GM12878 (cell line): ENCODE measurements at regions not wholly inside any gene's neighbourhood (a gene's known extent, or its start where the extent isn't known, plus 50 kb on each side); places are given as distances from the start of the nearest gene placed in this dataset.

Experiments used
- NFYB ChIP-seq: IDR thresholded peaks from 2 replicates; pipeline ENCODE4 v1.6.1; 2011; ENCODE audit warnings: low read depth, mild to moderate bottlenecking, low read length, improper control_type of control experiment, moderate library complexity; ENCODE audit not compliant: insufficient read depth
- REST ChIP-seq: IDR thresholded peaks from 2 replicates; pipeline ENCODE4 v1.6.1; 2012; ENCODE audit warnings: mild to moderate bottlenecking, low read depth, low read length
- SMAD5 ChIP-seq: IDR thresholded peaks from 2 replicates; pipeline ENCODE4 v1.6.1; 2016; ENCODE audit warnings: antibody characterized with exemption, low read depth
- SPI1 ChIP-seq: IDR thresholded peaks from 2 replicates; pipeline ENCODE4 v1.6.1; 2011; ENCODE audit warnings: low read depth, mild to moderate bottlenecking, low read length, moderate library complexity, borderline replicate concordance; ENCODE audit not compliant: insufficient read depth
- TF ChIP-seq, protein P1 (sequence below): IDR thresholded peaks from 2 replicates; pipeline ENCODE4 v1.6.1; 2012; ENCODE audit warnings: low read depth, low read length, improper control_type of control experiment
- TF ChIP-seq, protein P2 (sequence below), 3 experiments: IDR thresholded peaks in 2 of 3; conservative IDR thresholded peaks in 1 of 3; 2 replicates each; pipeline ENCODE4 v1.5.1; 2011; ENCODE audit warnings: low read depth in 3 of 3, low read length in 3 of 3, mild to moderate bottlenecking in 3 of 3, control low read depth in 2 of 3, moderate library complexity in 2 of 3, inconsistent platforms in 1 of 3, mixed read lengths in 1 of 3; ENCODE audit not compliant: control insufficient read depth in 2 of 3, insufficient read depth in 1 of 3; ENCODE audit errors: extremely low read depth in 1 of 3

DNA sequence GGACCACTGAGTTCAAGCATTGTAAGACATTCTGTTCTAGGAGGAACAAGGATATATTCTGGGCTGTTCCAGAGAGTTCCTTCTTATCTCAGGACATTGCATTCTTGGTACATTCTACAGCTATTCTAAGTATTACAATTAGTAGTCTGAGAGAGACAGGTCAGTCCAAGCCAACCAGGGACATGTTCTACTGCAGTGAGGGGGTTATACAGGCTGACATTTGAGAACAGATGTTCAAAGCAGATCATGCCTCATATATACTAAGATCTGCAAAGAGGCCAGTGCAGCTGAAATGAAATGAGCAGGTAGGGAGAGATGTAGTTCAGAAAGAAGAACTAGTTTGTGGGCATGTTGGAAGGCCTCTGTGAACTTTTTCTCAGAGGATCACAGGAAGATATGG, 142.0 kb downstream of the CENPC start:
- TF ChIP-seq SPI1, result no peak
- TF ChIP-seq SMAD5, result no peak
- TF ChIP-seq REST, result no peak
- TF ChIP-seq NFYB, result no peak
- TF ChIP-seq, protein P1, sequence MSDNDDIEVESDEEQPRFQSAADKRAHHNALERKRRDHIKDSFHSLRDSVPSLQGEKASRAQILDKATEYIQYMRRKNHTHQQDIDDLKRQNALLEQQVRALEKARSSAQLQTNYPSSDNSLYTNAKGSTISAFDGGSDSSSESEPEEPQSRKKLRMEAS, result no peak
- TF ChIP-seq, protein P2, sequence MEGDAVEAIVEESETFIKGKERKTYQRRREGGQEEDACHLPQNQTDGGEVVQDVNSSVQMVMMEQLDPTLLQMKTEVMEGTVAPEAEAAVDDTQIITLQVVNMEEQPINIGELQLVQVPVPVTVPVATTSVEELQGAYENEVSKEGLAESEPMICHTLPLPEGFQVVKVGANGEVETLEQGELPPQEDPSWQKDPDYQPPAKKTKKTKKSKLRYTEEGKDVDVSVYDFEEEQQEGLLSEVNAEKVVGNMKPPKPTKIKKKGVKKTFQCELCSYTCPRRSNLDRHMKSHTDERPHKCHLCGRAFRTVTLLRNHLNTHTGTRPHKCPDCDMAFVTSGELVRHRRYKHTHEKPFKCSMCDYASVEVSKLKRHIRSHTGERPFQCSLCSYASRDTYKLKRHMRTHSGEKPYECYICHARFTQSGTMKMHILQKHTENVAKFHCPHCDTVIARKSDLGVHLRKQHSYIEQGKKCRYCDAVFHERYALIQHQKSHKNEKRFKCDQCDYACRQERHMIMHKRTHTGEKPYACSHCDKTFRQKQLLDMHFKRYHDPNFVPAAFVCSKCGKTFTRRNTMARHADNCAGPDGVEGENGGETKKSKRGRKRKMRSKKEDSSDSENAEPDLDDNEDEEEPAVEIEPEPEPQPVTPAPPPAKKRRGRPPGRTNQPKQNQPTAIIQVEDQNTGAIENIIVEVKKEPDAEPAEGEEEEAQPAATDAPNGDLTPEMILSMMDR (IDR thresholded peaks at IDR 0.05 in 2 of 3, conservative IDR thresholded peaks at IDR 0.05 in 1 of 3; ENCODE audit: control insufficient read depth in 2 of 3, extremely low read depth in 1 of 3, insufficient read depth in 1 of 3, low read depth in 3 of 3, low read length in 3 of 3), result no peak
